ENCODE measurements at regions not wholly inside any gene's neighbourhood (a gene's known extent, or its start where the extent isn't known, plus 50 kb on each side); places are given as distances from the start of the nearest gene placed in this dataset.

DNA sequence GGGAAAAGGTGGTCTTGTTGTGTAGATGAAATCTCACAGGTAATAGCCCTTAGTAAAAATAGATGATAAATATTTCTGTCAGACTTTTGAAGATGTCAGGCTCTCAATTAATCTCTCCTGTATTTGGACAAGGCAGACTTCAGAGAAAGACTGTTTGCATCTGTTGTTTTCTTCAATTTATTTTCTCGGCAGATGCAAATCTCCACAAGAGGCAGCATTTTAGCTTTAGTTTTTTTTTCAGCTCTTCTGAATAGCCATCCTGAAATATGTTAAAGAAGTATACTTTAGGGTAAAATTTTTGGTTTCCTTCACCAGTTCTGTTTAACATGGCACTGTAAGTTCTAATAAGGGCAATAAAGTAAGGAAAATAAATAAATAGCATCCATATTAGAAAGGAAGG lies 685.1 kb downstream of the SI start:
- H3K4me3 Mint-ChIP-seq = no peak overlapping the region
- H3K9me3 Mint-ChIP-seq = peaks cover 0 to 19% (median 3%) of the 10 kb centered on the region in 11 donors
- Histone ChIP-seq H3K27me3 (ENCODE audit: control insufficient read depth in 2 of 2, insufficient read depth in 2 of 2, low read length in 2 of 2) (no peaks in the 10 kb centered on the region), H3K9me3 (ENCODE audit: control insufficient read depth in 2 of 3, low read length in 3 of 3) (no peaks in the 10 kb centered on the region), H3K36me3 (ENCODE audit: control insufficient read depth in 2 of 3, insufficient read depth in 3 of 3, low read length in 3 of 3) (no peaks in the 10 kb centered on the region), H3K27ac (ENCODE audit: low read depth, low read length) (no peak overlapping the region), H3K4me3 (ENCODE audit: low read length) (no peak overlapping the region), H3K4me1 (ENCODE audit: control insufficient read depth in 2 of 2, insufficient read depth in 2 of 2, low read length in 2 of 2) (no peaks in the 10 kb centered on the region)
- H3K36me3 Mint-ChIP-seq = no peaks in the 10 kb centered on the region
- CTCF ChIA-PET = no interaction called here
- POLR2A ChIA-PET = no interaction called here
- DNase-seq (no peak), ATAC-seq (no peak)
- intact Hi-C loops (cut with micrococcal nuclease) = no loop called here
- H3K4me1 Mint-ChIP-seq = no peaks in the 10 kb centered on the region
- no peaks in the 10 kb centered on the region for H3K27me3 Mint-ChIP-seq
- no peak overlapping the region for H3K27ac Mint-ChIP-seq

DNA sequence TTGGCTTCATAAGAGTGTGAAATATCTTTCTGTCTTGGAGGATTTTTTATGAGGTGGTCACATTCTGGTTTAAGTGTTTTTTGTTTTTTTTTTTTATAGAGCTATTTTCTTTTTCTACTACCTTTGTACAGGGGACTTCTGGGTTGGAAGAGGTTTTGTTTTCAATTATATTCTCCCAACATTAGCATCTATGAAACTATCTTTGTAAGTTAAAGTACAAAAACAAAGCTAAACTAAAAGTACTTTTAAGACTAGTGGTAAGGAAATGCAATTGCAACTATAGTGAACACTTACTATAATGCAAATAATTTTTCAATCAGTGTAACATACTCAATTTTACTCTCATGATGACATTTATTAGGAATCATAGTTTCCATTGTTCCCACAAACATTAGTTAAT lies 688.2 kb downstream of the SI start:
- Histone ChIP-seq H3K36me3 (ENCODE audit: control insufficient read depth in 2 of 3, insufficient read depth in 3 of 3, low read length in 3 of 3) (no peaks in the 10 kb centered on the region), H3K4me3 (ENCODE audit: low read length) (no peak overlapping the region), H3K27me3 (ENCODE audit: control insufficient read depth in 2 of 2, insufficient read depth in 2 of 2, low read length in 2 of 2) (no peaks in the 10 kb centered on the region), H3K4me1 (ENCODE audit: control insufficient read depth in 2 of 2, insufficient read depth in 2 of 2, low read length in 2 of 2) (no peaks in the 10 kb centered on the region), H3K9me3 (ENCODE audit: control insufficient read depth in 2 of 3, low read length in 3 of 3) (no peaks in the 10 kb centered on the region), H3K27ac (ENCODE audit: low read depth, low read length) (no peak overlapping the region)
- ChIA-PET CTCF (no interaction called here), POLR2A (no interaction called here)
- intact Hi-C loops (cut with micrococcal nuclease) = no loop called here
- H3K4me1 Mint-ChIP-seq = no peaks in the 10 kb centered on the region
- DNase-seq (no peak), ATAC-seq (no peak)
- no peaks in the 10 kb centered on the region for H3K36me3 Mint-ChIP-seq
- H3K4me3 Mint-ChIP-seq = no peak overlapping the region
- H3K27ac Mint-ChIP-seq = no peak overlapping the region
- peaks cover 0 to 19% (median 4%) of the 10 kb centered on the region in 11 donors for H3K9me3 Mint-ChIP-seq
- H3K27me3 Mint-ChIP-seq = no peaks in the 10 kb centered on the region

DNA sequence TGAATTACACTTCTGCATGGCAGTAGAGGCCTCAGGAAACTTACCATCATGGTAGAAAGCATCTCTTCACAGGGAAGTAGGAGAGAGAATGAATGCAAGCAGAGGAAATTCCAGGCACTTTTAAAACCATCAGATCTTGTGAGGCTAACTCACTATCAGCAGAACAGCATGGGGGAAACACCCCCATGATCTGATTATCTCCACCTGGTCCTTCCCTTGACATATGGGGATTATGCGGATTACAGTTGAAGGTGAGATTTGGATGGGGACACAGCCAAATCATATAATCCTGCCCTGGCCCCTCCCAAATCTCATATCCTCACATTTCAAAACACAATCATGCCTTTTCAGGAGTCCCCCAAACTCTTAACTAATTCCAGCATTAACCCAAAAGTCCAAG lies 691.1 kb downstream of the SI start:
- no peak overlapping the region for H3K4me3 ChIP-seq (ENCODE audit: low read length)
- DNase-seq (no peak), ATAC-seq (no peak)
- H3K27ac ChIP-seq (ENCODE audit: low read depth, low read length) = no peak overlapping the region
- POLR2A ChIA-PET = no interaction called here
- Mint-ChIP-seq H3K27ac (no peak overlapping the region), H3K27me3 (no peaks in the 10 kb centered on the region), H3K36me3 (no peaks in the 10 kb centered on the region), H3K4me1 (no peaks in the 10 kb centered on the region), H3K4me3 (no peak overlapping the region), H3K9me3 (peaks cover 0 to 7% (median 2%) of the 10 kb centered on the region in 11 donors)
- no peaks in the 10 kb centered on the region for H3K4me1 ChIP-seq (ENCODE audit: control insufficient read depth in 2 of 2, insufficient read depth in 2 of 2, low read length in 2 of 2)
- intact Hi-C loops (cut with micrococcal nuclease) = no loop called here
- no peaks in the 10 kb centered on the region for H3K27me3 ChIP-seq (ENCODE audit: control insufficient read depth in 2 of 2, insufficient read depth in 2 of 2, low read length in 2 of 2)
- H3K9me3 ChIP-seq (ENCODE audit: control insufficient read depth in 2 of 3, low read length in 3 of 3) = no peaks in the 10 kb centered on the region
- H3K36me3 ChIP-seq (ENCODE audit: control insufficient read depth in 2 of 3, insufficient read depth in 3 of 3, low read length in 3 of 3) = no peaks in the 10 kb centered on the region
- CTCF ChIA-PET = no interaction called here

DNA sequence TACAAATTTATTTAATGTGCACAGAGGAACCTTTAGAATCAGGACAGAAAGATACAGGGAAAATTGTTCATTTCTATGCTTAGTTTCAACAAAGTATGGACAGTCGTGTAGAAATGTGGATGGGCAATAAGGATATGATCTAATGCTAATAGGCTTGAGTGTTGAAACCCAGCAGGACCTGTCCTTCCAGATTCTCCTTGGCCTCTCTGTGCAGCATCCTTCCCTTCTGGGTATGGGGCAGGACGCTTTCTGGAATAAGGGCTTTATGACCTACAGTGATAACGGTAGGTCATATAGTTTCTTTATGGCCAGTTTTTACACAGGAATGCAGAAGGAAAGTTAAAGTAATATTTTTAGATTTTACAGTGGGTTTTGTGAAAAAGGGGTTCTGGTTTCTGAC lies 698.1 kb downstream of the SI start:
- Mint-ChIP-seq H3K27ac (no peak overlapping the region), H3K27me3 (no peaks in the 10 kb centered on the region), H3K9me3 (peaks cover 0 to 6% (median 0%) of the 10 kb centered on the region in 11 donors), H3K4me1 (no peaks in the 10 kb centered on the region), H3K4me3 (no peak overlapping the region), H3K36me3 (no peaks in the 10 kb centered on the region)
- Histone ChIP-seq H3K4me3 (ENCODE audit: low read length) (no peak overlapping the region), H3K27ac (ENCODE audit: low read depth, low read length) (no peak overlapping the region), H3K36me3 (ENCODE audit: control insufficient read depth in 2 of 3, insufficient read depth in 3 of 3, low read length in 3 of 3) (no peaks in the 10 kb centered on the region), H3K9me3 (ENCODE audit: control insufficient read depth in 2 of 3, low read length in 3 of 3) (no peaks in the 10 kb centered on the region), H3K4me1 (ENCODE audit: control insufficient read depth in 2 of 2, insufficient read depth in 2 of 2, low read length in 2 of 2) (no peaks in the 10 kb centered on the region), H3K27me3 (ENCODE audit: control insufficient read depth in 2 of 2, insufficient read depth in 2 of 2, low read length in 2 of 2) (no peaks in the 10 kb centered on the region)
- CTCF ChIA-PET = no interaction called here
- ATAC-seq (no peak), DNase-seq (no peak)
- intact Hi-C loops (cut with micrococcal nuclease) = no loop called here
- POLR2A ChIA-PET = no interaction called here

DNA sequence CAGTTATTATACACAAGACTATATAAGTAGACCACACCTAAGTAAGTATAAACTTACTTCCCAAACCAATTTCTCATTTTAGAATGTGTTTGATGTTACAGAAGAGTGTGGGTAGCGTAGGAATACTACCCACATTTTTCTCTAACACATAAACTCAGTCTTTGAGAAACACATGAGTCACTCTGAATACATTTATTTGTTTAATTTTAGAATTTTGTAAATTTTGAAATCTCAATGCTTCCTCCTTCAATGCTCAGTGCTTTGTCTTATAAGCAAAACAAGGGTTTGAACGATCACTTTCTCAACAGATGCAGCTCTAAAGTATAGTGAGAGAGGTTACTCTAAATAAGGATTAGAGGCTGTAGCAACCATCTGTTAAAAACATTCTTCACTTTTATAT lies 700.8 kb downstream of the SI start:
- H3K27me3 Mint-ChIP-seq = no peaks in the 10 kb centered on the region
- H3K27me3 ChIP-seq (ENCODE audit: control insufficient read depth in 2 of 2, insufficient read depth in 2 of 2, low read length in 2 of 2) = no peaks in the 10 kb centered on the region
- no peaks in the 10 kb centered on the region for H3K36me3 Mint-ChIP-seq
- no peak for ATAC-seq
- H3K4me3 Mint-ChIP-seq = no peak overlapping the region
- H3K4me3 ChIP-seq (ENCODE audit: low read length) = no peak overlapping the region
- H3K4me1 Mint-ChIP-seq = no peaks in the 10 kb centered on the region
- no peaks in the 10 kb centered on the region for H3K4me1 ChIP-seq (ENCODE audit: control insufficient read depth in 2 of 2, insufficient read depth in 2 of 2, low read length in 2 of 2)
- H3K9me3 Mint-ChIP-seq = peaks cover 0 to 6% (median 0%) of the 10 kb centered on the region in 11 donors
- no peaks in the 10 kb centered on the region for H3K9me3 ChIP-seq (ENCODE audit: control insufficient read depth in 2 of 3, low read length in 3 of 3)
- H3K36me3 ChIP-seq (ENCODE audit: control insufficient read depth in 2 of 3, insufficient read depth in 3 of 3, low read length in 3 of 3) = no peaks in the 10 kb centered on the region
- ChIA-PET POLR2A (no interaction called here), CTCF (no interaction called here)
- DNase-seq = no peak
- no peak overlapping the region for H3K27ac Mint-ChIP-seq
- no peak overlapping the region for H3K27ac ChIP-seq (ENCODE audit: low read depth, low read length)
- intact Hi-C loops (cut with micrococcal nuclease) = no loop called here

DNA sequence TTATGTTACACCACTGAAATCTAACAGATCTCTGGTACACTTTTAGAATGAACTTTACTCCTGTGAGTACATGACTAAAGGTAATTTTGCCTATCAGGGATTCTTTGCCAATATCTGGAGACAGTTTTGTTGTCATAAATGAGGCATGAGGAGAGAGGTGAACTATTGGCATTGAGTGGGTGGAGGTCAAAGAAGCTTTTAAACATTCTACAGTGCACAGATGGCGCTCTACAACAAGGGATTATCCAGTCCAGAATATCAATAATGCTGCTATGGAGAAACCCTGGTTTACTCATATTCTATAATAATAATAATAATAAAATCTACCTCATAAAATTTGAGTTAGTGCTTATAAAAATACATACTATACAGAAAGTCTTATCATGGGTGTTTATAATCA lies 702.3 kb downstream of the SI start:
- Histone ChIP-seq H3K27me3 (ENCODE audit: control insufficient read depth in 2 of 2, insufficient read depth in 2 of 2, low read length in 2 of 2) (no peaks in the 10 kb centered on the region), H3K27ac (ENCODE audit: low read depth, low read length) (no peak overlapping the region), H3K4me1 (ENCODE audit: control insufficient read depth in 2 of 2, insufficient read depth in 2 of 2, low read length in 2 of 2) (no peaks in the 10 kb centered on the region), H3K9me3 (ENCODE audit: control insufficient read depth in 2 of 3, low read length in 3 of 3) (no peaks in the 10 kb centered on the region), H3K36me3 (ENCODE audit: control insufficient read depth in 2 of 3, insufficient read depth in 3 of 3, low read length in 3 of 3) (no peaks in the 10 kb centered on the region), H3K4me3 (ENCODE audit: low read length) (no peak overlapping the region)
- Mint-ChIP-seq H3K36me3 (no peaks in the 10 kb centered on the region), H3K9me3 (peaks cover 0 to 6% (median 0%) of the 10 kb centered on the region in 11 donors), H3K27me3 (no peaks in the 10 kb centered on the region), H3K4me3 (no peak overlapping the region), H3K27ac (no peak overlapping the region), H3K4me1 (no peaks in the 10 kb centered on the region)
- ChIA-PET CTCF (no interaction called here), POLR2A (no interaction called here)
- DNase-seq = no peak
- no peak for ATAC-seq
- intact Hi-C loops (cut with micrococcal nuclease) = no loop called here

DNA sequence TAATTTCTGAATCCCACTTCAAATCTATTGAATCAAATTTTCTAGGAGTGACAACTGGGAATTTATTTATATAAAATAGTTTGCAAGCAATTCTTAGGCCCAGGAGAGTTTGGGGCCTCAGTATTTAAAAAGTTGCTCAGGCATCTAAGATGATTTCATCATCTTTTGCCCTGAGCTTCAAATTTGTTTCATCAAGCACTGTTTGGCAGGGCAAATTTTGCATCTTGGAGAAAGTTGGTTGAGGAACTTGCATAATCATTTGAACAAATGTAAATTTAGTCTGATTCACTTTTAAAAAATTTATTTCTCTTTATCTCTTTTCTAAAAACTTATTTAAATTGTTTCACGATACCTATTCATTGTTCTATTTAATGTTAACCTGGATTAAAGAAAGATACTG lies 702.8 kb downstream of the SI start:
- no peak for DNase-seq
- H3K36me3 ChIP-seq (ENCODE audit: control insufficient read depth in 2 of 3, insufficient read depth in 3 of 3, low read length in 3 of 3) = no peaks in the 10 kb centered on the region
- CTCF ChIA-PET = no interaction called here
- no peaks in the 10 kb centered on the region for H3K27me3 Mint-ChIP-seq
- H3K27ac Mint-ChIP-seq = no peak overlapping the region
- intact Hi-C loops (cut with micrococcal nuclease) = no loop called here
- no peak overlapping the region for H3K4me3 Mint-ChIP-seq
- peaks cover 0 to 6% (median 0%) of the 10 kb centered on the region in 11 donors for H3K9me3 Mint-ChIP-seq
- H3K4me1 Mint-ChIP-seq = no peaks in the 10 kb centered on the region
- H3K27me3 ChIP-seq (ENCODE audit: control insufficient read depth in 2 of 2, insufficient read depth in 2 of 2, low read length in 2 of 2) = no peaks in the 10 kb centered on the region
- POLR2A ChIA-PET = no interaction called here
- H3K9me3 ChIP-seq (ENCODE audit: control insufficient read depth in 2 of 3, low read length in 3 of 3) = no peaks in the 10 kb centered on the region
- no peak overlapping the region for H3K4me3 ChIP-seq (ENCODE audit: low read length)
- no peaks in the 10 kb centered on the region for H3K4me1 ChIP-seq (ENCODE audit: control insufficient read depth in 2 of 2, insufficient read depth in 2 of 2, low read length in 2 of 2)
- ATAC-seq = no peak
- H3K36me3 Mint-ChIP-seq = no peaks in the 10 kb centered on the region
- H3K27ac ChIP-seq (ENCODE audit: low read depth, low read length) = no peak overlapping the region

Measured in naive thymus-derived CD4-positive, alpha-beta T cell (primary cell).